NCI-H2029 treated with DMSO at 0.1 percent for 48 hours (cell line): ENCODE measurements at regions not wholly inside any gene's neighbourhood (a gene's known extent, or its start where the extent isn't known, plus 50 kb on each side); places are given as distances from the start of the nearest gene placed in this dataset.

Source experiments
- DNase-seq: peaks from one replicate; lab custom pipeline; 2025; lab: John Stamatoyannopoulos, UW

GRCh38 chr4:178577933-178578332, 1135.7 kb upstream of the AGA start:
- DNase-seq, result no peak

DNA sequence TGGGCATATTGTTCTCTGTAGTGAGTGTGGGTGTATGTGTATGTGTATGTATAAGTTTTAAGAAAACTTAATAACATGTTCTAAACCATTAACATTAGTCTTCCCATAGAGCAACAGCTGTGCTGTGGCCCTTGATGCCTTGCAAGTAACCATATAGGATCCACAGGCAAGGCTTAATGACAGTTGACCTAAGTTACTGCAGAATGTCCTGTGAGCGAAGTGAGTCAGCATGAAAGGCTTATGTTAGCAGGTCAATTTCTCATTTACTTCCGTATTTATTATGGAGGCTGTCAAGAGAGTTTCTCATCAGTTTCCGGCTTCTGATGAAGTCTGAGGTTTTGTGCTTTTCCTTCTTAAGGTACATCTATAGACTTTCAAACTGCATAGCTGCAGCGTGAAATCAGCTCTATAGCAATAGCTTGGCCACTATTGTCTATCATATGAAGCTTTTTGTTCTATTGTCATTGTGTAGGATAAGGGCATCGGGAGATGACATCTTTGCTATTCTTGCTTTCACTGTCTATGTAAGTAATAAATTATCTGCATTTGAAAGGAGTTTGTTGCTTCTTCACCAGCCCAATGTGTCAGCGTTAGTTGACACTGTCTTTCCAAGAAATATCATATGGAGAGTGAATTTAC, 1153.4 kb upstream of the AGA start:
- DNase-seq, result no peak

GRCh38 chr4:178598672-178599071, 1156.4 kb upstream of the AGA start:
- no peak for DNase-seq

- no peak for DNase-seq
Observed at GRCh38 chr4:178599521-178599920, 1157.3 kb upstream of the AGA start.

- no peak for DNase-seq
Observed at GRCh38 chr4:178602833-178603232, 1160.6 kb upstream of the AGA start.

GRCh38 chr4:178611062-178611461, 1168.8 kb upstream of the AGA start:
- DNase-seq, result no peak

GRCh38 chr4:178612733-178613132, 1170.5 kb upstream of the AGA start:
- DNase-seq, result no peak

GRCh38 chr4:178632415-178632814, 1190.2 kb upstream of the AGA start:
- no peak for DNase-seq

DNA sequence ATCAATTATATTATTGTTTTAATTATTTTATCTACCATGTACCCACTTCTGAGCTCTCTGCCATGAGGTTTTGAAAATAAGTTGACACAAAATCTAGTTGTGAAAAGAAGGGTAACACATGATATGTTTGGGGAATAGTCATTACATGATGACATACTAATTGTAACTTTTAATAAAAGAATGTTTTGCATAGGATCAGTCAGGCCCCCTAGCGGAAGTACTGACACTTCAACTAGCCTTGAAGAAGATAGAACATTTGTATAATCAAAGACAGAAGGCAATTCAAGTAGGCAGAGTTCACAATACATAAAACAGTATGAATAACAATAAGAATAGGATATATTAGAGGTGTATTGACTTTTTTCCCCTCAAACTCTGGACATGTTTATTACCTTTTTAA, 1191.0 kb upstream of the AGA start:
- no peak for DNase-seq

DNA sequence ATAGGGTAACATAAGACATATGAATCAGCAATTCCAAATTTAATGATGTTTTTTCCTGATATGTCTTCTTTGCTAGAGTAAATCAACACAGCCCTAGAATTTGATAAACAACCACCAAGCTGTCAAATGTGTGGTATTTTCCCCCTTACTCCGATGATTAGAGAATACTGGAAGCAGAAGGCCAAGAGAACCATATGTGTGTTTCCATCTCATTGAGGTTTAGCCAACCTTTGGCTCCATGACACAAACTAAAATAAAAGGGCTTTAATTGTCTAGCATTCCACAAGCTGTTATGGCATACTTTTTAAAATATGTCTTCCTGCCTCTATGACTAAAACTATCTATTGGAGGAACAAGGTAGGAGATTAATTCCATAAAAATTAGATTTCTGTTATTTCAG, 1222.4 kb upstream of the AGA start:
- DNase-seq, result no peak

DNA sequence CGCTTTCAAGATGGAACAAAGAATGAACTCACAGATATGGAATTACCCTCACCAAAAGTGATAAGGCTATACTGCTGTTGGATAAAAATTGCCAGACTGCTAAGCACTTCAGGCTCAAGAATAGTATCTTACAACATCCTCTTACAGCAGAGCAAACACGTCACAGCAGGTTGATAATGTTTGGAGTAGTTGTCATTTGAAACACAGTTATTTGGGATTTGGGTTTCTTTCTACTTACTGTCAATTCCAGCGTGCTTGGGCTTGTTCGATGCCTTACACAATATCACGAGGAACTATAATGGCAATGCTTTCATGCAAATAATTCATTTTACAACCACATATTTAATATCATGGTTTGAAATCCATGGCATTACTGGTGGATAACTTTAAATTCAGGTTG, 1223.7 kb upstream of the AGA start:
- DNase-seq, result no peak

DNA sequence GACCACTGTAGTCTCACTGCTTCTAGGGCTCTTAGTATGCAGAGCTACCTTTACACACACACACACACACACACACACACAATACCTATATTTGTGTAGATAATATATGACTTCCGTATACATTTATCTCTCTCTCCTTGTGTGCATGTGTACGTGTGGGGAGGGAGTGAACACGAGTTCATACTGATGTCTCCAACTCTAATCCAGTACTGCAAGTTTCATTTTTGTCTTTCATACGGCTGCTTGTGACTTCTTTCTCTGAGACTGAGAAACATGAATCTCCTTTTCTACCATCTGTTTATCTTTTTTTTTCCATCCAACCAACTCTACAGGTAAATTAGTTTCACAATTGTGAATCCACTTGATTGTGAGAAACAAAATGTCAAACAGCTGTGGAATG, 1229.5 kb upstream of the AGA start:
- no peak for DNase-seq

- DNase-seq, result no peak
Observed at GRCh38 chr4:178672512-178672911, 1230.3 kb upstream of the AGA start.

DNA sequence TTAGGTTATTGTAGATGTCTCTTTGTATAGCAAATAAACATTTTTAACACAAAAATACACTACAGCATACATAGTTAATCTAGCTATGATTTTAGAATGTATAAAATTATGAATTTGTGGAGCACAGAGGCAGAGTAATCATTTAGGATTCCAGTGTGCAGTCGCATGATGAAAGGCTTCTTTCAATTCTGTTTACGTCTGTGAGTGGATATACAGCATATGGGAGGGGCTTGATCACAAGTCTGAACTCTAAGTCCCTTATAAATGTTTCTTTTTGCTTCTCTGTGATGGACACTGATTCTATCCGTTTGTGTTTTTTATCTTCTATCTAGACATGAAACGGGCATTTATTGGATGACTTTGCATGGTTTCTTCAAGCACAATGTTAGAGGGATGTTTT, 1239.6 kb upstream of the AGA start:
- DNase-seq, result no peak

GRCh38 chr4:178689926-178690325, 1247.7 kb upstream of the AGA start:
- DNase-seq, result no peak

GRCh38 chr4:178693816-178694215, 1251.6 kb upstream of the AGA start:
- DNase-seq, result no peak

DNA sequence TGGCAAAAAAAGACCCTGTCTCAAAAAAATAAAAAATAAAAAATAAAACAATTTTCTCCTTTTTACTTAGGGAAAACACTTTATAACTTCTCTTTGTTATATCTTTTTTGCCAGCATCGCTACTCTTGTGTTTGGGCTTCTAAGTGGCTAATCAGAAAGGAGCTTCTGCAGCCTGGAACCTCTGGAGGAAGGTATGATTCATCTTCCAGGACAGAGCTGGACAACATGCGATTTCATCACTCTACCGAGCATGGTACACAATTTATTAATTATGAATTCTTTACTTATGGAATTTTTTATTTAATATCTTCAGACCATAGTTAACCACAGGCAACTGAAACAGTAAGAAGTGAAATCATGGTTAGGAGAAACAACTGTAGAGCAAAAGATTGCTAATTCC, 1254.3 kb upstream of the AGA start:
- DNase-seq, result no peak

GRCh38 chr4:178712486-178712885, 1270.2 kb upstream of the AGA start:
- no peak for DNase-seq

DNA sequence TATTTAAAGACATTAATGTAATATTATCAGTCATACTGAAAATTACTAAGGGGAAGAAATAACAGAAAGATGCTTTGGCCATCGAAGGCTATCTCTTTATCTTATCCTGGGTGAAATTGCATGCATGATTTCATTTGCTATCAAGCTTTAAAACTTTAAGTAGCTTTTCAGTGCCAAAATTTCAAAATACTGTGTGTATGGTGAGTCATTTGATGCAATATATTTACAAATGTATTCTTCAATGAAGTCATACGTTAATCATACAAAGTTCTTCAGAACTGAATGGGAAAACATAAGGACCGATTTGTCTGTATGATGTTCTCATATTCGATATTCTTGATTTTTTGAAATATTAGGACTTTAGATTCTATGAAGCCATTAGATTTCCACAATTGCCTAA, 1295.8 kb upstream of the AGA start:
- DNase-seq, result no peak

DNA sequence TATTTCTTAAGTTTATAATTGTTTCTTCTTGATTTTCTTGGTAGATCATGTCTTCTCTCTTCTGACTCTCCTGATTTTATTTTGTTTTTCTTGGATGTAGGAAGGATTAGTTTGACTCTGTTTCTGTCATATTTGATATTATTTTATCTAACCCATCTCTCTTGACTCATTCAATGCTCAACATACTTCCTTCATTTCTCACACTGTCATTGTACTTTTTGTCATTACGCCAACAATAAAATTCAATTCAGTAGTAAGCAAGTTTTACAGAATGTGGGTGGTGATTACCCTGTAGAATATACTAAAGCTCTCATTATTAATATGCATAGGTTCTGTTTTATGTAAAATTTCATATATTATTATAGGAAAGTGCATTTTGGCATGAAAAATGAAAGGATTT, 1303.0 kb upstream of the AGA start:
- no peak for DNase-seq

DNA sequence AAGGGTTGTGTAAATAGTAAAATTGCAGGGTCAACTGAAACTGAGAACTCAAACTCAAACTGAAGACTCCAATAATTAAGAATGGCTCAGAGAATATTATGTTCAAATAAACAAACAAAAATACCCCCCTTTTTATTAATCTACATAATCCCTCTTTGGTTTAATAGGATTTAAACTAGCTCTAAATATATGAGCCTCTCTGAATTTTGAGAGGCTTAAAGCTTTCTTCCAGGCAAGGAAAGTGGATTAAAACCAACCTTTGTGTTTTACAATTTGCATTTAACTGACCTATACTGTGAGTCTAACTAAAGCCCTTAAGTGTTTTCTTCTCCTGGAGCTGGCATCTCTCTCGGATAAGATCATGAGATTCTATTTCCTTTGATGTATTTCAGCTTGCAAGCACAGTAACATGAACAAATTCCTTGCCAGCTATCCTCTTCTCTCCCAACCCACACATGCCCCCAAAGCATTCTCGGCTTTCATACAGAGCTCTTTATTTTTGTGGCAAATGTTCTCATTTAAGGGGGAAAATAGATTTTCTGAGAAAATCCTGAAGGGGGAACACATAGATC, 1310.8 kb upstream of the AGA start:
- DNase-seq, result no peak

GRCh38 chr4:178778496-178778895, 1336.3 kb upstream of the AGA start:
- DNase-seq, result no peak

DNA sequence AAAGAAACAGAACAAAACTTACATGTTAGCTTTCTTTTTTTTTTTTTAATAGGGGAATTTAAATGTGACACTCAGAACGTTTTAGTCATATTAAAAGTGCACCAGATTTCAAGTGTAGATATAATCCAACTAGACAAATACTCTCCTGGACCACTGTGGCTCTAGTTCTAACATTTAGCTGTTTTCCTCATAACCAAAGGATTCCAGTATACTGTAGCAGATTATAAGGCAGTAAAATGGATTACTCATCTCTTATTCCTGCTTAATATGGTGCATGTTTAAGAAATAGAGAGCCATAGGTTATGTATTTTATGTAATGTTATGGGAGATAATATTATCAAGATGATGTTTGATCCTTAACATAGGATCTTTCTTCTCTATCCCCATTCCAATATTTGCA, 1339.5 kb upstream of the AGA start:
- no peak for DNase-seq

DNA sequence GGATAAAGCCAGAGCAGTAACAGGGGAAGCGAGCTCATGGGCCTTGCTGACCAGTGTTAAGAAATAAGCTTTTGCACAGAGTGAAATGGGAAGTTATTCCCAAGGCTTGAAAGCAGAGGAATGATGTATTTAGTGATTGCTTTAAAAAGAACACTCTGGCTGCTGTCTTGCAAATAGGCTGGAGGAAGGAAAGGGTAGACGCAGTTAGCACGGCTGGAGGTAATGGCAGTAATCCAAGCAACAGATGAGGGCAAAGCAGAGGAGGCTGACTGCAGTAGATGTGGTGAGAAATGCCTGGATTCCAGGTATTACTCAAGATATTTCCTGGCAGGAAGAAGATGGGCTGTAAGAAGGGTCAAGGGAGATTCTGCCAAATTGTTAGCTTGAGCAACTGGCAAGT, 1342.3 kb upstream of the AGA start:
- no peak for DNase-seq
